Left ventricle myocardium inferior (tissue), 1 donor: ENCODE measurements at regions not wholly inside any gene's neighbourhood (a gene's known extent, or its start where the extent isn't known, plus 50 kb on each side); places are given as distances from the start of the nearest gene placed in this dataset.
A peak's percentile ranks its signal among the peaks of the same experiment; 100 is the strongest.

ENCODE experiments used
- DNase-seq: peaks from one replicate; pipeline ENCODE4 v3.0.0-alpha.2; 2020
- H3K27ac ChIP-seq: fragments of 200-600 bp; replicated peaks from 2 replicates; pipeline ENCODE4 v1.8.0; 2021
- H3K27me3 ChIP-seq: fragments of 200-600 bp; 2 replicates; pipeline ENCODE4 v1.8.0; 2021; ENCODE audit warnings: low read depth
- H3K36me3 ChIP-seq: fragments of 200-600 bp; 2 replicates; pipeline ENCODE4 v1.8.0; 2021
- H3K4me1 ChIP-seq: fragments of 200-600 bp; 2 replicates; pipeline ENCODE4 v1.8.0; 2021
- H3K4me3 ChIP-seq: fragments of 200-600 bp; 2 replicates; pipeline ENCODE4 v1.8.0; 2021; ENCODE audit warnings: mild to moderate bottlenecking, moderate library complexity
- H3K9me3 ChIP-seq: fragments of 200-600 bp; replicated peaks from 2 replicates; pipeline ENCODE4 v1.8.0; 2021
- CTCF ChIP-seq: fragments of 200-600 bp; IDR thresholded peaks from 2 replicates; pipeline ENCODE4 v1.8.0; 2021; ENCODE audit warnings: antibody characterized with exemption, mild to moderate bottlenecking, borderline replicate concordance
- intact Hi-C: fragments of 100-400 bp; cut with micrococcal nuclease; formaldehyde crosslinking; loops from one replicate; pipeline ENCODE4 v1.11.0; 2022
- donor health status: DM: no; HTN: yes; CAD: no; lungs with severe emphysema.

- Histone ChIP-seq H3K27ac (no peak overlapping the region), H3K27me3 (no peaks in the 10 kb centered on the region), H3K4me3 (no peak overlapping the region), H3K9me3 (peaks cover 16% of the 10 kb centered on the region), H3K4me1 (peaks cover 8% of the 10 kb centered on the region), H3K36me3 (no peaks in the 10 kb centered on the region)
- no peak for TF ChIP-seq CTCF
- DNase-seq: no peak
- intact Hi-C loops: no loop called here
Observed at GRCh38 chr7:80287400-80288174, 153.0 kb downstream of the GNAI1 start.

- Histone ChIP-seq H3K27ac (no peak overlapping the region), H3K27me3 (no peaks in the 10 kb centered on the region), H3K4me3 (no peak overlapping the region), H3K36me3 (no peaks in the 10 kb centered on the region), H3K9me3 (peaks cover 13% of the 10 kb centered on the region), H3K4me1 (peaks cover 8% of the 10 kb centered on the region)
- DNase-seq: no peak
- TF ChIP-seq CTCF: no peak
- intact Hi-C loops: no loop called here
Observed at GRCh38 chr7:80286611-80287010, 152.0 kb downstream of the GNAI1 start.

- no peak for TF ChIP-seq CTCF
- H3K4me3 ChIP-seq: no peak overlapping the region
- H3K36me3 ChIP-seq: no peaks in the 10 kb centered on the region
- no peaks in the 10 kb centered on the region for H3K27me3 ChIP-seq
- H3K4me1 ChIP-seq: peaks cover 16% of the 10 kb centered on the region
- H3K27ac ChIP-seq: peak overlapping the region; percentile 25
- DNase-seq: no peak
- intact Hi-C loops: no loop called here
- H3K9me3 ChIP-seq: no peaks in the 10 kb centered on the region
Observed at GRCh38 chr7:80284855-80285254, 150.2 kb downstream of the GNAI1 start.

GRCh38 chr7:80279760-80280159 is 145.1 kb downstream of the GNAI1 start:
- Histone ChIP-seq H3K4me1 (peaks cover 61% of the 10 kb centered on the region), H3K27me3 (no peaks in the 10 kb centered on the region), H3K4me3 (no peak overlapping the region), H3K27ac (peak overlapping the region; percentile 56), H3K36me3 (no peaks in the 10 kb centered on the region), H3K9me3 (no peaks in the 10 kb centered on the region)
- no peak for TF ChIP-seq CTCF
- intact Hi-C loops: loop anchor here (10.0 kb wide), 1 partner anchor 135 kb away; no protein-coding TSS in a partner anchor
- DNase-seq: no peak

GRCh38 chr7:80278737-80279136 is 144.1 kb downstream of the GNAI1 start:
- Histone ChIP-seq H3K27me3 (no peaks in the 10 kb centered on the region), H3K4me3 (no peak overlapping the region), H3K9me3 (no peaks in the 10 kb centered on the region), H3K27ac (peak overlapping the region; percentile 66), H3K4me1 (peaks cover 62% of the 10 kb centered on the region), H3K36me3 (no peaks in the 10 kb centered on the region)
- intact Hi-C loops: loop anchor here (10.0 kb wide), 1 partner anchor 134 kb away; no protein-coding TSS in a partner anchor
- DNase-seq: no peak
- TF ChIP-seq CTCF: no peak
